C4-2B (cell line): ENCODE measurements at regions not wholly inside any gene's neighbourhood (a gene's known extent, or its start where the extent isn't known, plus 50 kb on each side); places are given as distances from the start of the nearest gene placed in this dataset.

Experiments
- ZFX ChIP-seq: fragments of 450-650 bp; IDR thresholded peaks from 2 replicates; pipeline ENCODE4 v1.6.1; 2017
- TF ChIP-seq, protein P1 (sequence below): fragments of 450-650 bp; conservative IDR thresholded peaks from 2 replicates; pipeline ENCODE4 v1.5.1; 2017; ENCODE audit warnings: mild to moderate bottlenecking

DNA sequence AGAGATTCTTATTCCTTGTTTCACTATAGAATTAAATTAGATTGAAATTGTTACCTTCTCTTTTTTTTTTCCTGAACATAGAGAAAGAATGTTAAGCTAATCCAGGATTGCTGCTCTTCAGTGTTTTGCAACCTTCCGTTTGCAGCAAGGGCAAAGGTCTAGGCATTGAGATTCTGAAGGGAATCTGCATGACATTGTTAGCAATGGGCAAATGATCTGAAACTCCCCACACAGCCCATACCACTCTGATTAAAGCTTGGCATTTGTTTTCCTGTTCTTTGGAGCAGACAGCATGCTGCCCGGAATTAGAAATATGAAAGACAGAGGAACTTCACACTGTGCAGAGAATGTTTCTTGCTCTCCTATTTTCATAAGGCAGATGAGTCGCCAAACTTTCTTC, 551.8 kb downstream of the SOCS6 start:
- TF ChIP-seq, protein P1, sequence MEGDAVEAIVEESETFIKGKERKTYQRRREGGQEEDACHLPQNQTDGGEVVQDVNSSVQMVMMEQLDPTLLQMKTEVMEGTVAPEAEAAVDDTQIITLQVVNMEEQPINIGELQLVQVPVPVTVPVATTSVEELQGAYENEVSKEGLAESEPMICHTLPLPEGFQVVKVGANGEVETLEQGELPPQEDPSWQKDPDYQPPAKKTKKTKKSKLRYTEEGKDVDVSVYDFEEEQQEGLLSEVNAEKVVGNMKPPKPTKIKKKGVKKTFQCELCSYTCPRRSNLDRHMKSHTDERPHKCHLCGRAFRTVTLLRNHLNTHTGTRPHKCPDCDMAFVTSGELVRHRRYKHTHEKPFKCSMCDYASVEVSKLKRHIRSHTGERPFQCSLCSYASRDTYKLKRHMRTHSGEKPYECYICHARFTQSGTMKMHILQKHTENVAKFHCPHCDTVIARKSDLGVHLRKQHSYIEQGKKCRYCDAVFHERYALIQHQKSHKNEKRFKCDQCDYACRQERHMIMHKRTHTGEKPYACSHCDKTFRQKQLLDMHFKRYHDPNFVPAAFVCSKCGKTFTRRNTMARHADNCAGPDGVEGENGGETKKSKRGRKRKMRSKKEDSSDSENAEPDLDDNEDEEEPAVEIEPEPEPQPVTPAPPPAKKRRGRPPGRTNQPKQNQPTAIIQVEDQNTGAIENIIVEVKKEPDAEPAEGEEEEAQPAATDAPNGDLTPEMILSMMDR = no peak
- no peak for TF ChIP-seq ZFX
